ENCODE measurements at regions not wholly inside any gene's neighbourhood (a gene's known extent, or its start where the extent isn't known, plus 50 kb on each side); places are given as distances from the start of the nearest gene placed in this dataset.
A peak's percentile ranks its signal among the peaks of the same experiment; 100 is the strongest.

DNA sequence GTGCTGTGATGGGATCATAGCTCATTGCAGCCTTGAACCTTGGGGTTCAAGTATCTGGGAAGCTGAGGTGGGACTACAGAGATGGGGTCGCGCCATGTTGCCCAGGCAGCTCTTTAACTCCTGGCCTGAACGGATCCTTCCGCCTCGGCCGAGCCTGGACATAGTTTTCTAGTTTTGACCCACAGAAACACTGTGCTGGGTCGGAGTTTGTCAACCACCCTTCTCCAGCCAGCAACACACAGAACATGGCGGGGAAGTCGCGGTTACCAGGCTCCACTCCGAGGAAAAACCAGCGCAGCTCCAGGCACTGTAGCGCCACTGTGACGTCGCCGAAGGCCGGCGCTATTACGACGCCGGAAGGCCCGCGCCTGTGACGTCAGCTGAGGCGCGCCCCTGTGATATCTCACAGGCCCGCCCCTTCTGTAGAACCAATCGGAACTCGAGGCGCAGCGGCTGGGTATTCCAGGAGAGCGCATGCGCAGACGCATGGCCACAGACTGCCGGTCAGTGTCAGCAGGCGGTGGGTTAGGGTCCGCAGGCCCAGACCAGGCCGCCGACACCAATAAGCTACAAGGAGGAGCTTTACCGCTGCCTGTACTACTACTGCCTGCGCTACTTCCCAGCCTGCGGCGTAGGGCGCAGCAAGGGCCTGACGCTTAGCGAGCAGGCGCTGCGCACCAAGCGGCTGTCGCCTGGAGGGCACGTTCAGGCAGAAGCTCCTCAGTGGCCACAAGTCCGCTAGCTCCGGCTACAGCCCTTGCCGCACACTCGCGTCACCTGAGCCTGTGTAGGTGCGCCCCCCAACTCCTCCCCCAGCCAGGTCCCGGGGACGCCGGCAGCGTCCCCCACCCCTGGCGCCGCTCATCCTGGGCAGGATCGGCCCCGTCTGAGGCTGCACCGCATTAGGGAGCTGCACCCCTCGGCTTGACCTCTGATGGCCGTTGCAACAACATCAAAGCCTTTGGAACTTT lies 135.2 kb upstream of the KCTD7 start (continued):
- TF ChIP-seq ZNF217 (IDR thresholded peaks at IDR 0.05) = no peak
- TF ChIP-seq RAD51 (IDR thresholded peaks at IDR 0.05) = 0 out of 2 replicates have a peak, but pooled peaks have one; percentile 30
- TF ChIP-seq KAT2A (conservative IDR thresholded peaks at IDR 0.05; ENCODE audit: control insufficient read depth, low read depth, low read length) = no peak
- TF ChIP-seq YBX1 (IDR thresholded peaks at IDR 0.05) = no peak
- TF ChIP-seq NR2C2 (IDR thresholded peaks at IDR 0.05; ENCODE audit: borderline replicate concordance, control insufficient read depth, insufficient read length, low read depth) = no peak
- TF ChIP-seq, protein P1, sequence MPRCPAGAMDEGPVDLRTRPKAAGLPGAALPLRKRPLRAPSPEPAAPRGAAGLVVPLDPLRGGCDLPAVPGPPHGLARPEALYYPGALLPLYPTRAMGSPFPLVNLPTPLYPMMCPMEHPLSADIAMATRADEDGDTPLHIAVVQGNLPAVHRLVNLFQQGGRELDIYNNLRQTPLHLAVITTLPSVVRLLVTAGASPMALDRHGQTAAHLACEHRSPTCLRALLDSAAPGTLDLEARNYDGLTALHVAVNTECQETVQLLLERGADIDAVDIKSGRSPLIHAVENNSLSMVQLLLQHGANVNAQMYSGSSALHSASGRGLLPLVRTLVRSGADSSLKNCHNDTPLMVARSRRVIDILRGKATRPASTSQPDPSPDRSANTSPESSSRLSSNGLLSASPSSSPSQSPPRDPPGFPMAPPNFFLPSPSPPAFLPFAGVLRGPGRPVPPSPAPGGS (IDR thresholded peaks at IDR 0.05; ENCODE audit: borderline replicate concordance, insufficient read depth, low read depth, low read length, poor library complexity, severe bottlenecking) = no peak
- TF ChIP-seq ZNF384 (IDR thresholded peaks at IDR 0.05; ENCODE audit: borderline replicate concordance, low read depth, low read length) = no peak
- peak; percentile 99 for TF ChIP-seq NBN (IDR thresholded peaks at IDR 0.05)
- TF ChIP-seq CHD1 (IDR thresholded peaks at IDR 0.05; ENCODE audit: low read depth, low read length) = no peak
- TF ChIP-seq, protein P2, sequence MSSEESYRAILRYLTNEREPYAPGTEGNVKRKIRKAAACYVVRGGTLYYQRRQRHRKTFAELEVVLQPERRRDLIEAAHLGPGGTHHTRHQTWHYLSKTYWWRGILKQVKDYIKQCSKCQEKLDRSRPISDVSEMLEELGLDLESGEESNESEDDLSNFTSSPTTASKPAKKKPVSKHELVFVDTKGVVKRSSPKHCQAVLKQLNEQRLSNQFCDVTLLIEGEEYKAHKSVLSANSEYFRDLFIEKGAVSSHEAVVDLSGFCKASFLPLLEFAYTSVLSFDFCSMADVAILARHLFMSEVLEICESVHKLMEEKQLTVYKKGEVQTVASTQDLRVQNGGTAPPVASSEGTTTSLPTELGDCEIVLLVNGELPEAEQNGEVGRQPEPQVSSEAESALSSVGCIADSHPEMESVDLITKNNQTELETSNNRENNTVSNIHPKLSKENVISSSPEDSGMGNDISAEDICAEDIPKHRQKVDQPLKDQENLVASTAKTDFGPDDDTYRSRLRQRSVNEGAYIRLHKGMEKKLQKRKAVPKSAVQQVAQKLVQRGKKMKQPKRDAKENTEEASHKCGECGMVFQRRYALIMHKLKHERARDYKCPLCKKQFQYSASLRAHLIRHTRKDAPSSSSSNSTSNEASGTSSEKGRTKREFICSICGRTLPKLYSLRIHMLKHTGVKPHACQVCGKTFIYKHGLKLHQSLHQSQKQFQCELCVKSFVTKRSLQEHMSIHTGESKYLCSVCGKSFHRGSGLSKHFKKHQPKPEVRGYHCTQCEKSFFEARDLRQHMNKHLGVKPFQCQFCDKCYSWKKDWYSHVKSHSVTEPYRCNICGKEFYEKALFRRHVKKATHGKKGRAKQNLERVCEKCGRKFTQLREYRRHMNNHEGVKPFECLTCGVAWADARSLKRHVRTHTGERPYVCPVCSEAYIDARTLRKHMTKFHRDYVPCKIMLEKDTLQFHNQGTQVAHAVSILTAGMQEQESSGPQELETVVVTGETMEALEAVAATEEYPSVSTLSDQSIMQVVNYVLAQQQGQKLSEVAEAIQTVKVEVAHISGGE (CRISPR knock-in tag; IDR thresholded peaks at IDR 0.05) = no peak
- peak; percentile 77 for TF ChIP-seq TAF1 (IDR thresholded peaks at IDR 0.05; ENCODE audit: borderline replicate concordance, low read depth, low read length)
- no peak for TF ChIP-seq SPI1 (IDR thresholded peaks at IDR 0.05; ENCODE audit: borderline replicate concordance, insufficient read depth, low read depth, low read length)
- TF ChIP-seq NRF1 (conservative IDR thresholded peaks at IDR 0.05; ENCODE audit: low read depth, low read length) = peak; percentile 39; the same call in 1 of the 2 replicates
- TF ChIP-seq, protein P3, sequence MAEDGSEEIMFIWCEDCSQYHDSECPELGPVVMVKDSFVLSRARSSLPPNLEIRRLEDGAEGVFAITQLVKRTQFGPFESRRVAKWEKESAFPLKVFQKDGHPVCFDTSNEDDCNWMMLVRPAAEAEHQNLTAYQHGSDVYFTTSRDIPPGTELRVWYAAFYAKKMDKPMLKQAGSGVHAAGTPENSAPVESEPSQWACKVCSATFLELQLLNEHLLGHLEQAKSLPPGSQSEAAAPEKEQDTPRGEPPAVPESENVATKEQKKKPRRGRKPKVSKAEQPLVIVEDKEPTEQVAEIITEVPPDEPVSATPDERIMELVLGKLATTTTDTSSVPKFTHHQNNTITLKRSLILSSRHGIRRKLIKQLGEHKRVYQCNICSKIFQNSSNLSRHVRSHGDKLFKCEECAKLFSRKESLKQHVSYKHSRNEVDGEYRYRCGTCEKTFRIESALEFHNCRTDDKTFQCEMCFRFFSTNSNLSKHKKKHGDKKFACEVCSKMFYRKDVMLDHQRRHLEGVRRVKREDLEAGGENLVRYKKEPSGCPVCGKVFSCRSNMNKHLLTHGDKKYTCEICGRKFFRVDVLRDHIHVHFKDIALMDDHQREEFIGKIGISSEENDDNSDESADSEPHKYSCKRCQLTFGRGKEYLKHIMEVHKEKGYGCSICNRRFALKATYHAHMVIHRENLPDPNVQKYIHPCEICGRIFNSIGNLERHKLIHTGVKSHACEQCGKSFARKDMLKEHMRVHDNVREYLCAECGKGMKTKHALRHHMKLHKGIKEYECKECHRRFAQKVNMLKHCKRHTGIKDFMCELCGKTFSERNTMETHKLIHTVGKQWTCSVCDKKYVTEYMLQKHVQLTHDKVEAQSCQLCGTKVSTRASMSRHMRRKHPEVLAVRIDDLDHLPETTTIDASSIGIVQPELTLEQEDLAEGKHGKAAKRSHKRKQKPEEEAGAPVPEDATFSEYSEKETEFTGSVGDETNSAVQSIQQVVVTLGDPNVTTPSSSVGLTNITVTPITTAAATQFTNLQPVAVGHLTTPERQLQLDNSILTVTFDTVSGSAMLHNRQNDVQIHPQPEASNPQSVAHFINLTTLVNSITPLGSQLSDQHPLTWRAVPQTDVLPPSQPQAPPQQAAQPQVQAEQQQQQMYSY (CRISPR knock-in tag; IDR thresholded peaks at IDR 0.05) = no peak
- TF ChIP-seq, protein P4, sequence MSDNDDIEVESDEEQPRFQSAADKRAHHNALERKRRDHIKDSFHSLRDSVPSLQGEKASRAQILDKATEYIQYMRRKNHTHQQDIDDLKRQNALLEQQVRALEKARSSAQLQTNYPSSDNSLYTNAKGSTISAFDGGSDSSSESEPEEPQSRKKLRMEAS (IDR thresholded peaks at IDR 0.05; ENCODE audit: low read depth, low read length) = no peak; the same call in none of the 2 replicates
- TF ChIP-seq HDGF (IDR thresholded peaks at IDR 0.05) = peak; percentile 82; the same call in 1 of the 2 replicates
- peak; percentile 26; the same call in 1 of the 2 replicates for TF ChIP-seq PAX5 (IDR thresholded peaks at IDR 0.05; ENCODE audit: borderline replicate concordance, low read depth, low read length)
- 0 out of 4 replicates have a peak, but pooled peaks of 1 of the 2 experiments have one; percentile 10 for TF ChIP-seq EP300 (IDR thresholded peaks at IDR 0.05; ENCODE audit: borderline replicate concordance in 1 of 2, control insufficient read depth in 1 of 2, low read depth in 2 of 2, low read length in 2 of 2)
- TF ChIP-seq HCFC1 (IDR thresholded peaks at IDR 0.05; ENCODE audit: low read length) = no peak
- TF ChIP-seq HDAC2 (IDR thresholded peaks at IDR 0.05) = no peak
- TF ChIP-seq MTA2 (IDR thresholded peaks at IDR 0.05; ENCODE audit: low read depth) = peak; percentile 18; the same call in 1 of the 2 replicates

Data from GM12878 (cell line).